Activated naive CD8-positive, alpha-beta T cell treated with anti-CD3 and anti-CD28 coated beads, Interleukin-2, amount 10 ng/mL, durations not matched to agents 7 days and 5 days (primary cell): ENCODE measurements at regions not wholly inside any gene's neighbourhood (a gene's known extent, or its start where the extent isn't known, plus 50 kb on each side); places are given as distances from the start of the nearest gene placed in this dataset.

Experiments used
- ATAC-seq: fragments of 150-1000 bp; cut with Tn5 transposase; one replicate; pipeline ENCODE4 v1.10.0; 2021; ENCODE audit warnings: low read depth, moderate library complexity
- POLR2A ChIA-PET: fragments of 350-600 bp; sonication (Branson Sonifier 250); formaldehyde crosslinking; loops from one replicate; lab custom pipeline; 2021; ENCODE audit warnings: antibody characterized with exemption; lab: Charles Lee
- DNase-seq: peaks from one replicate; pipeline ENCODE4 v3.0.0; 2021
- H3K27ac Mint-ChIP-seq: one replicate; pipeline ENCODE4 v1.8.0; 2022; ENCODE audit warnings: mild to moderate bottlenecking, mixed read lengths
- H3K27me3 Mint-ChIP-seq: one replicate; pipeline ENCODE4 v1.8.0; 2022; ENCODE audit warnings: mild to moderate bottlenecking, moderate library complexity, mixed read lengths
- H3K36me3 Mint-ChIP-seq: one replicate; pipeline ENCODE4 v1.8.0; 2021; ENCODE audit warnings: mild to moderate bottlenecking, mixed read lengths
- H3K4me1 Mint-ChIP-seq: one replicate; pipeline ENCODE4 v1.8.0; 2021; ENCODE audit warnings: mixed read lengths
- H3K4me3 Mint-ChIP-seq: one replicate; pipeline ENCODE4 v1.8.0; 2022; ENCODE audit warnings: mild to moderate bottlenecking, moderate library complexity, mixed read lengths
- H3K9me3 Mint-ChIP-seq: one replicate; pipeline ENCODE4 v1.8.0; 2021; ENCODE audit warnings: mixed read lengths

DNA sequence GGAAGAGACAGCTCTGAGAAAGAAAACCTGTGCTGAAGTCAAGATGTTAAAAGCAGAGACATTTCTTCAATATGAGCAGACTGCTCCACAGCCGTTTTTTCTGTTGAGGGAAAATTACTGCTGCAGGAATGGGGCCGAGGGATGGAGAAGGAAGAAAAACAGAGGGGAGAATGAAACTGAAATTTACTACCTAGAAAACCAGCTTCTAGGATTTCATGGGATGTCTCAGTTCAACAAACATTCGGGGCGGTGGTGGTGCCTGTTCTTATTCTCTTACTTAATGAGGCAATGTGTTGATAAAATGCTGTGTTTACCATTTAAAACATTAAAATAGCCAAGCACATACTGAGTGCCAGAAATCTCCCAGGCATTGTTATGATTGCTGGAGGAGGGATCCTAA lies 557.1 kb upstream of the MEX3C start:
- Mint-ChIP-seq H3K4me3 (no peak overlapping the region), H3K36me3 (no peaks in the 10 kb centered on the region), H3K27ac (no peak overlapping the region), H3K4me1 (no peaks in the 10 kb centered on the region), H3K9me3 (no peaks in the 10 kb centered on the region), H3K27me3 (no peaks in the 10 kb centered on the region)
- DNase-seq (no peak), ATAC-seq (no peak)
- POLR2A ChIA-PET, result no interaction called here

DNA sequence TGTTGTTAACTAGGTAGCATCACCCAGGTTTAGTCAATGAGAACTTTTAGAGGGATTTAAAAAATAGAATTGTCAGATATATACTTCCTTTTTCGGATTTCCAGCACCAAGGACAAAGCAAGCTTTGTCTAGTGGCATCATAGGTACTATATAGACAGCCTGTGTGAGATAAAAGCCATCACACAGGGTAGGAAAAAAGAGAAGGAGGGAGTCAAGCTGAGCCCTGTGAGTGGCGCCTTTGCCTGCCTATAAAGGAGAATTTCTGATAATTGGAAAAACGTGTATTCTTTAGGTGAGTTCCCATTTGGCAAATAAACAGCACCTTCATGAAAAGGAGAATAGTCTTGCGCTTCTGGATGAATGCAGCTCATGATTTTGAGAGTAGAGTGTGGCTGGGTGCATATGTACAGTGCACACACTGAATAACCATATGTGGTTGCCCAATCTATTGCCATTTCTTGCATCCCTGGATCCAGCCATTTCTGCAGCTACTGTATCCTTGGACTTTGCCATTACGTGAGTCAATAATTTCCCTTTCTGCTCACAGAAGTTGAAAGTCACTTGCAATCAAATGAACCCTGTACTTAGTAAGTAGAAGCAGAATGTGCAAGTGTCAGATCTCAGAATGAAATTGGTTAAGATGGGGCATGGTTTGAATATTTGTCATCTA lies 559.9 kb upstream of the MEX3C start:
- no peaks in the 10 kb centered on the region for H3K4me1 Mint-ChIP-seq
- ATAC-seq (no peak), DNase-seq (no peak)
- H3K27me3 Mint-ChIP-seq, result no peaks in the 10 kb centered on the region
- no peak overlapping the region for H3K4me3 Mint-ChIP-seq
- no peaks in the 10 kb centered on the region for H3K36me3 Mint-ChIP-seq
- H3K9me3 Mint-ChIP-seq, result no peaks in the 10 kb centered on the region
- POLR2A ChIA-PET, result no interaction called here
- no peak overlapping the region for H3K27ac Mint-ChIP-seq

DNA sequence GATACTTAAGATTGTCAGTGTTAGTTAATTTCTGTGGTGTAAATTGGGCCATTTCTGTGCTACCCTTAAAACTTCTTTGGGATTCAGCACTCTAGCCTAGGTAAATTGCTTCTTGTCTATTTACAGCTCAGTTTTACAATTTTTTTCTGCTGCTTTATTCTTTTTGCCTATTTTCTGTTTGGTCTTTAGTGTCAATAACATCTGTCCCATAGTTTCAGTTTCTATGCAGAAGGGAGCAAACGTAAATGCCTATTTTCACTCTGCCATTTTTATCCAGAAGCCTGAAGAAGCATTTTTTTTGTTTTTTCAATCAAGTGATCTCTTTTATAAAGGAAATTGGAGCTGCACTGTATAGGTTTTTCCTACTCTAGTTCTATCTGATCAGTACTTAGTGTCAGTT lies 564.9 kb upstream of the MEX3C start:
- no peak overlapping the region for H3K4me3 Mint-ChIP-seq
- H3K27ac Mint-ChIP-seq, result no peak overlapping the region
- H3K36me3 Mint-ChIP-seq, result no peaks in the 10 kb centered on the region
- ATAC-seq, result no peak
- no peak for DNase-seq
- no peaks in the 10 kb centered on the region for H3K4me1 Mint-ChIP-seq
- POLR2A ChIA-PET, result no interaction called here
- H3K9me3 Mint-ChIP-seq, result no peaks in the 10 kb centered on the region
- H3K27me3 Mint-ChIP-seq, result no peaks in the 10 kb centered on the region

DNA sequence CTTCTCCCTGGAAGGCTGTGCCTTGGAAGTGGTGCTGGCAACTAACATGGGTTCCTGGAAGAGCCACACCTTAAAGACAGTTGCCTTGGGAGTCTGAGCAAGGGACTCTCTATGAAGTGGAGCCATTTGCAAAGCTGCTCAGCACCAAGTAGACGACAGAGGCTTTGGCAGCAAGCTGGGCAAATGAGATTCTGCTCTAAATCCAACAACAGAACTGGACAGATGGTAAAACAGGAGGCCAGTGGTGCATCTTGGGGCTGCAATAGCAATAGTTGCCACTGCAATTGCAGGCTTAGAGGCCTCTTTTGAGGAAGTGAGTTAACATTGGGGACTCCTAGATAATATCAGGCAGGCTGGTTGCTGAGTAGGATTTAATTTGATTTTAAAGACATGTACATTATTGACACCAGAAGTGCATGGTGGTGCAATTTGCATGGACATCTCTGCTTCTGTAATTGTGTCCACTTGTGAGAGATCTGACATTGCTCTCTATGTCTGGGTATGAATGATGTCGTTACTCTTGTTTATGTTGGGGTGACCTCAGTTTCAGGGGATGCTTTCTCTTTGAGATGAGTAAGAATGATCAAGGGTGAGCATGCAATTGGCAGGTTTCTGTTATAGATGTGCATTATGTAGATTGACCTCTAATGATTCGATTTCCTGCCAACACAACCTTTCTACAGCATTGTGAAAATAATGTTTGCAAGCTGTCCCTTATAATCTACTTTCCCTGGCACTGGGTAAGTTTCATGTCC lies 568.3 kb upstream of the MEX3C start:
- H3K4me3 Mint-ChIP-seq, result no peak overlapping the region
- no peak for ATAC-seq
- no peaks in the 10 kb centered on the region for H3K4me1 Mint-ChIP-seq
- H3K9me3 Mint-ChIP-seq, result no peaks in the 10 kb centered on the region
- no peak for DNase-seq
- H3K36me3 Mint-ChIP-seq, result no peaks in the 10 kb centered on the region
- no peak overlapping the region for H3K27ac Mint-ChIP-seq
- POLR2A ChIA-PET, result no interaction called here
- no peaks in the 10 kb centered on the region for H3K27me3 Mint-ChIP-seq

DNA sequence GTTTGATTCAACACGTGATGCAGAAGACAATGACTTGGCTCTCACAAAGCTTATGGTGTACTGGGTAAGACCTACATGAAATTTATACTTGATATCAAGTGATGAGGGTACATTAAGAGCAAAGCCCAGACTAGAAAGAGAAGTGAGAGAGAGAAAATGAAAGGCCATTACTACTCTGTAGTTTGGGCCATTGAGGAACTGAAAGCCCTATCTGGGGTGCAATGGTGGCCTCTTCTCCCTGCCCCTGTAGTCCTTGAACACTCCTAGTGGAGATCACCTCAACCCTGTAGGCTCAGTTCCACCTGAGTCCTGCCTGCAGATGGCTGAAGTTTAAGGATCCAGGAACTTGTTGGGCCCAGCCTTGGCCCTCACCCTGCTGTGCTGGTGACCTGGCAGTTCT lies 569.8 kb upstream of the MEX3C start:
- ATAC-seq (no peak), DNase-seq (no peak)
- Mint-ChIP-seq H3K9me3 (no peaks in the 10 kb centered on the region), H3K4me1 (no peaks in the 10 kb centered on the region), H3K36me3 (no peaks in the 10 kb centered on the region), H3K27me3 (no peaks in the 10 kb centered on the region), H3K27ac (no peak overlapping the region), H3K4me3 (no peak overlapping the region)
- POLR2A ChIA-PET, result no interaction called here

DNA sequence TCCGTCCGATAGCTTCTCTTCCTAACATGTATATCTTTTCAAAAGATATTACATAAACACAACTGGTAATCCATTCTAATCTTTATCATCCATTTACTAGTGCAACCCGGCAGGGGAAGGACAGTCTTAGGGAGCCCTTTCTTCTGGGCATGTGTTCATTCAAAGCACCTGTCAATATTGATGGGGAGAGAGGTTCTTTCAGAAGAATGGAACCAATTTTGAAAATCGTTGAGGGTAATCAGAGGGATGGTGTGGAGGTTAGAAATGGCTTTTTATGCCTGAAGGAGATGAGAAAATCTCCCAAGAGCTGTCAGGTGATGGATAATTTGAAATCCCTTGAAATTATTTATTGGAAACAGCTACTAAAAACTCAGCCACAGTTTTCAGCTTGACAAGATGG lies 561.9 kb upstream of the DCC start:
- POLR2A ChIA-PET, result no interaction called here
- no peak overlapping the region for H3K27ac Mint-ChIP-seq
- ATAC-seq, result no peak
- H3K27me3 Mint-ChIP-seq, result no peaks in the 10 kb centered on the region
- no peaks in the 10 kb centered on the region for H3K36me3 Mint-ChIP-seq
- H3K4me3 Mint-ChIP-seq, result no peak overlapping the region
- no peaks in the 10 kb centered on the region for H3K4me1 Mint-ChIP-seq
- no peak for DNase-seq
- H3K9me3 Mint-ChIP-seq, result peaks cover 2% of the 10 kb centered on the region

DNA sequence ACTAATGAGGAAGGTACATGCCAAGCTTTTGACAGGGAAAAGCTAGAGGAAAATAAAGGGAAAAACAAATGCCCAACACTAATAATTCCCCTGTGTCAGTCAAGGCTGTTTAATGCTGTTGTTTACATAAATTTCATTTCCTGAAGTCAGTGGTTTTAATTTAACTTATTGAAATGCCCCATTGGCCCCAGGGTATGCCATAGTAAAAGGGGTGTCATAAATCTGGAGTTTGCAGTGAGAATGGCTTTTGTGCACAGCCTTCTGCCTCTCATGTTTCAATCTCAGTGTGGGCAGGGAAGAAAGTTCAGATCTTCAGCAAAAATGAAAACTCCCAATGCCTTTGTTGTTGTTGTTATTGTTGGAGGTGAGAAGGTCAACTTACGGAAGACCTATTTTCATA lies 550.1 kb upstream of the DCC start:
- POLR2A ChIA-PET, result no interaction called here
- no peak overlapping the region for H3K27ac Mint-ChIP-seq
- no peaks in the 10 kb centered on the region for H3K4me1 Mint-ChIP-seq
- no peak for DNase-seq
- no peaks in the 10 kb centered on the region for H3K9me3 Mint-ChIP-seq
- no peaks in the 10 kb centered on the region for H3K27me3 Mint-ChIP-seq
- no peak for ATAC-seq
- no peaks in the 10 kb centered on the region for H3K36me3 Mint-ChIP-seq
- H3K4me3 Mint-ChIP-seq, result no peak overlapping the region

DNA sequence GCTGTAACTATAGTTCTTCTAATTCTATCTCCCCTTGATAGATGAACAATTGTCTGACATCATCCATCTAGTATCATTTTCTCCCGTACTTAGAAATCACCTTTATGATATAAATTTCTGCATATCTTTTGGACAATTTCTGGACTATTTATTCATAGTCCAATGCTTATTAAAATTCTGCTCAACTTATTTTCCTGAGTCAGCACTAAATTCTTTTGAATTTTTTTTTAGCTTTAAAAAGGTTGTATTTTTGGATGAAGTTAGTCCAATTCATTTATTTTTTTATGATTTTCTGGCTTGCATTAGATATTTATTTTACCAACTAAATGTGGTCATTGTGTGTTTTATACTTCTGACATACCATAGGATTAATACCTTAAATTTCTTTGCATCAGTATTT lies 538.5 kb upstream of the DCC start:
- ATAC-seq, result no peak

DNA sequence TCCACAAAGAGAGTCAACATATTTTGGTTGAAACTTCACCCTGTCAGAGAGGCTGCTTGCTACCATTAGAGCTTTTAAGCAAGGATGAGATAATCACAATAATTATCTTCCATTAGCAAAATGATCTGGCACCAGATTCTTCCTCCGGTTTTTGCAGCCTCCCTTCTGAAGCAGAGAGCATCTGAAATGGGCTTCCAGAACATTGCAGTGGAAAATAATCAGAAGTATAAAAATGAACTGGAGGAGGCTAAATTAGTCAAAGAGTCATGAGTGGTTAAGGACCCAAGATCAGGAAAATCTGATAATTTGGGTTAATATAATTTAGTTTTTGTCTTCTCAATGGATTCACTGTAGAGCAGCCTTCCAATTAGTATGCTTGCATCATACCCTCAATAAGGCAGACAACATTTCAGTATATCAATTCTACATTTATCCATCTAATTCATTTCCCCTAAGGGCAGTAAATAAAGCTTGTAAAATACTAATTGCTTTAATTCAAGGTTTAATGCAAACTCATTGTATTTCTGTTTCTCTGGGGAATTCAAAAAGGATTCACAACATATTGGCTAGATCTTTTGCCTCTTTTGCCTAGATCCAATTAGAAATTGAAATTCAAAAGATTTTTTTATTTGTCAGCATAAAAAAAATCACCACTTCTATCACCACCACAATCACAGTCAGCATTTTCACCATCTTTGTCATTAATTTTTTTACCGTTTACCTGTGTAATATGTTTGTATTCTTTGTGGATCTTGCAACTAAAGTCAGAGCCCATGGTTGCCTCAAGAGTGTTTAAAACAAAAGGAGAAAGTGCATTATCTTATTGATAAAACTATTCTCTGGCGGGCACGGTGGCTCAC lies 537.2 kb upstream of the DCC start:
- POLR2A ChIA-PET, result no interaction called here
- DNase-seq (no peak), ATAC-seq (no peak)
- Mint-ChIP-seq H3K9me3 (no peaks in the 10 kb centered on the region), H3K27ac (no peak overlapping the region), H3K27me3 (no peaks in the 10 kb centered on the region), H3K4me3 (no peak overlapping the region), H3K4me1 (no peaks in the 10 kb centered on the region), H3K36me3 (no peaks in the 10 kb centered on the region)

More for the DNA sequence above, 538.5 kb upstream of the DCC start:
- no peaks in the 10 kb centered on the region for H3K36me3 Mint-ChIP-seq
- DNase-seq, result no peak
- H3K27me3 Mint-ChIP-seq, result no peaks in the 10 kb centered on the region
- no peaks in the 10 kb centered on the region for H3K4me1 Mint-ChIP-seq
- H3K4me3 Mint-ChIP-seq, result no peak overlapping the region
- no peak overlapping the region for H3K27ac Mint-ChIP-seq
- POLR2A ChIA-PET, result no interaction called here
- H3K9me3 Mint-ChIP-seq, result no peaks in the 10 kb centered on the region

DNA sequence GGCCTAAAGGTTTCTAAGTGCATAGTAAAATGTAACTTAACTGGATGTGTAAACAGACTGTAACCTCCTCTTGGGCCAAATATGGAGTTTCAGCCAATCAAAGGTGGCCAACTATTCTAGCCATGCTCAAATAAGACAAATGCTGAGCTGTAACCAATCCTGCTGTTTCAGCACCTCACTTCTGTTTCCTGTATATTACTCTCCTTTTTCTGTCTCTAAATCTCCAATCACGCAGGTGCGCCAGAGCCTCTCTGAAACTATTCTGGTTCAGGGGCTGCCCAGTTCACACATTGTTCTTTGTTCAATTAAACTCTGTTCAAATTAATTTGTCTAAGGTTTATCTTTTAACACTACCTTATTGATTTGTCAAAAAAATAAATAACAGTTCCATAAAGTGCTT lies 532.7 kb upstream of the DCC start:
- POLR2A ChIA-PET, result no interaction called here
- no peaks in the 10 kb centered on the region for H3K36me3 Mint-ChIP-seq
- ATAC-seq (no peak), DNase-seq (no peak)
- no peaks in the 10 kb centered on the region for H3K4me1 Mint-ChIP-seq
- H3K27me3 Mint-ChIP-seq, result no peaks in the 10 kb centered on the region
- H3K4me3 Mint-ChIP-seq, result no peak overlapping the region
- H3K27ac Mint-ChIP-seq, result no peak overlapping the region
- H3K9me3 Mint-ChIP-seq, result no peaks in the 10 kb centered on the region

DNA sequence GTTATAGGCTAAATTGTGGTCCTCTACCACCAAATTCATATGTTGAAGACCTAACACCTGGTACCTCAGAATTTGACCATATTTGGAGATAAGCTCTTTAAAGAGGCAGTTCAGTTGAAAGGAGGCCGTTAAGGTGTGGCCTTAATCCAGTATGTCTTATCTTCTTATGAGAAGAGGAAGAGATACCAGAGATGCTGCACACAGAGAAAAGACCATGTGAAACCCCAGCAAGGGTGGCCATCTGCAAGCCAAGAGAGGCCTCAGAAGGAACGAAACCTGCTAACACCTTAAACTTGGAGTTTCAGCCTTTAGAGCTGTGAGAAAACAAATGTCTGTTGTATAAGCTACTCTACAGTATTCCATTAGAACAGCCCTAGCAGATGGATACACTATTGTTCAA lies 528.1 kb upstream of the DCC start:
- Mint-ChIP-seq H3K9me3 (peaks cover 1% of the 10 kb centered on the region), H3K27ac (no peak overlapping the region), H3K36me3 (no peaks in the 10 kb centered on the region), H3K4me3 (no peak overlapping the region), H3K27me3 (no peaks in the 10 kb centered on the region), H3K4me1 (no peaks in the 10 kb centered on the region)
- ATAC-seq (no peak), DNase-seq (no peak)
- POLR2A ChIA-PET, result no interaction called here

DNA sequence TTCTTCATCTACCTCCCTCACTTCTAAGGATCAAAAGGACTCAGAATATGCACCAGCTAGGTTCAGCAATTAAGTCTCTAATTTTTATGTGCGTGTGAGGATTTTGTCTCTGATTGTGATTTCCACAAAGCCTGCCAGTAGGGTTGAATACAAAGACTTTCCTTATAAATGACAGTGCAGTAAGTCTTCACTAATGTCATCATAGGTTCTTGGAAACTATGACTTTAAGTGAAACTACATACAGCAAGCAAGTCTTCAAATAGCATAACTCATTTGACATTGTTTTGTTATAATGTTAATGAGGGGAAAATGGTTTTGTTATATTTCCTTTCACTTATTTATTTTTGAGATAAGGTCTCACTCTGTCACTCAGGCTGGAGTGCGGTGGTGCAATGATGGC lies 526.3 kb upstream of the DCC start:
- Mint-ChIP-seq H3K4me1 (no peaks in the 10 kb centered on the region), H3K27ac (no peak overlapping the region), H3K36me3 (no peaks in the 10 kb centered on the region), H3K9me3 (peaks cover 1% of the 10 kb centered on the region), H3K4me3 (no peak overlapping the region), H3K27me3 (no peaks in the 10 kb centered on the region)
- no peak for DNase-seq
- POLR2A ChIA-PET, result no interaction called here
- no peak for ATAC-seq

DNA sequence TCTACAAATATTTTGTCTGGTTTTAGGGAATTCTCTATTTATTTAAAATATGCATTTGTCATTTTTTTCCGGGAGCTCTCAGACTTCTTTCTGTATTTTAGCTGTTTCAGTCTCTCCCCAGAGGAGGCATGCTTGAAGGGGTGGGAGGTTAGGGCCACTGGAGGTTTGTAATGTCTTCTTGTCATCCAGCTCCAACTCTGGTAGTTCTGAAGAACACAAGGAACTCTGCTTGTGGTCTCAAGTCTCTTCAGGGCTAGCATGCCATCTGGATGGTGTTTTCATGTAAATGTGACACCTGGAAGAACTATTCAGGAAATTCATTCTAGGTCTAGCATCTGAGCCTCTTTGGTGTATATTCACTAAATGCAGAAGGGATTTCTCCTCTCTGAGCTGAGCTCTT lies 518.4 kb upstream of the DCC start:
- no peaks in the 10 kb centered on the region for H3K9me3 Mint-ChIP-seq
- ATAC-seq (no peak), DNase-seq (no peak)
- no peaks in the 10 kb centered on the region for H3K4me1 Mint-ChIP-seq
- no peak overlapping the region for H3K27ac Mint-ChIP-seq
- no peaks in the 10 kb centered on the region for H3K36me3 Mint-ChIP-seq
- H3K4me3 Mint-ChIP-seq, result no peak overlapping the region
- POLR2A ChIA-PET, result no interaction called here
- H3K27me3 Mint-ChIP-seq, result no peaks in the 10 kb centered on the region

DNA sequence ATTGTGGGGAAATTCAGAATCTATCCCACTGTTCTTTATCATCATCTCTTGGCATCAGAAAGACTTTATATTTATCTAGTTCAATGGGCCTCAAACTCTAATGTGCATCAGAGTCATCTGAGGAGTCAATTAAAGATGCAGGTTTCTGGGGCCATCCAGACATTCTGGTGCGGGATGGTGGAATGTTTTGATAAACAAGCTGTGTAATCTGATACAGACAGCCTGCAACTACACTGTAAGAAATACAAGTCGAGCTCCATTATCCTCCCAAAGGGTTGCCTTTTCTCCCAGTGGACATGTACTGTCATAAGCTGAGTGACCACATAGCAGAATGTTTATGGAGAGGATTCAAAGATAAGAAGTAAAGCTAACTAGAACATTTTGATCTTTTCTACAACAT lies 515.3 kb upstream of the DCC start:
- POLR2A ChIA-PET, result no interaction called here
- Mint-ChIP-seq H3K9me3 (no peaks in the 10 kb centered on the region), H3K27ac (no peak overlapping the region), H3K4me3 (no peak overlapping the region), H3K27me3 (peaks cover 2% of the 10 kb centered on the region), H3K36me3 (no peaks in the 10 kb centered on the region), H3K4me1 (no peaks in the 10 kb centered on the region)
- ATAC-seq (no peak), DNase-seq (no peak)
